Hypothalamus (tissue), 51 donors: ENCODE measurements at regions not wholly inside any gene's neighbourhood (a gene's known extent, or its start where the extent isn't known, plus 50 kb on each side); places are given as distances from the start of the nearest gene placed in this dataset.
"Not testable (repeated sequence)": the region's sequence is repeated elsewhere in the genome, so short reads cannot be mapped to it uniquely, and the experiment has no call there.

Source experiments
- DNase-seq, 51 donors: peaks; one replicate each; lab custom pipeline; 2025; lab: John Stamatoyannopoulos, UW

- DNase-seq: not testable (repeated sequence)
These were observed 506.6 kb downstream of the RPIA start for GRCh38 chr2:89198026-89198425.

GRCh38 chr2:89199453-89200246 lies 508.2 kb downstream of the RPIA start:
- not testable (repeated sequence) for DNase-seq

DNA sequence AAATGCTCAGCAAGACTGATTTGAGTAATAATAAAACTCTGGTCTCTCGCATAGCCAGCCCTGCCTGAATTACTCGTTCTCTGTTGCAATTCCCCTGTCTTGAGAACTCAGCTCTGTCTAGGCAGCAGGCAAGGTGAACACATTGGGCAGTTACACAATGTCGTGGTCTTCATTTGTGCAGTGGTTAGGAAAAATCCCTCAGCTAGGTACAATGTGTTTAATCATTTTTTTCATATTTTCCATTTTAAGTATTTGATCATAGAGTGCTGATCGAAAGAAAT lies 508.7 kb downstream of the RPIA start:
- DNase-seq: not testable (repeated sequence)

GRCh38 chr2:89202518-89202917 lies 511.0 kb downstream of the RPIA start:
- not testable (repeated sequence) for DNase-seq

DNA sequence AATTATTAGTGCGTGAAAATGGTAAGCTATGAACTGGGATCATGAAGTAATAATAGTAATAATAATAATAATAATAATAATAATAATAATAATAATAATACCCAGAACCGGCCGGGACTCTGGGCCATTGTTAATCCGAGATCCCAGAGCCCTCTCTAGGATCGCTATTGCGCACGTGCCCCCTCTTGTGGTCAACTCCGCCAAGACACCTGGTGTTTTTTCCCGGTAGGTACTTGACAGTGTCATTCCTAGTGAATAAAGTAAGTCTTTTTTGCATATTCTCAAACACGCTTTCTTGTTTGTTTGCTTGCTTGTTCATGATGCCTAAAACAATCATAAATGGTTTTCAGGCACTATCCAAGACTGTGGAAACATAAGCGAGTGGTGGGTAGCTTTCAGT lies 513.7 kb downstream of the RPIA start:
- peak in 7 of 51 donors; percentile 4 to 15 (median 6) for DNase-seq

DNA sequence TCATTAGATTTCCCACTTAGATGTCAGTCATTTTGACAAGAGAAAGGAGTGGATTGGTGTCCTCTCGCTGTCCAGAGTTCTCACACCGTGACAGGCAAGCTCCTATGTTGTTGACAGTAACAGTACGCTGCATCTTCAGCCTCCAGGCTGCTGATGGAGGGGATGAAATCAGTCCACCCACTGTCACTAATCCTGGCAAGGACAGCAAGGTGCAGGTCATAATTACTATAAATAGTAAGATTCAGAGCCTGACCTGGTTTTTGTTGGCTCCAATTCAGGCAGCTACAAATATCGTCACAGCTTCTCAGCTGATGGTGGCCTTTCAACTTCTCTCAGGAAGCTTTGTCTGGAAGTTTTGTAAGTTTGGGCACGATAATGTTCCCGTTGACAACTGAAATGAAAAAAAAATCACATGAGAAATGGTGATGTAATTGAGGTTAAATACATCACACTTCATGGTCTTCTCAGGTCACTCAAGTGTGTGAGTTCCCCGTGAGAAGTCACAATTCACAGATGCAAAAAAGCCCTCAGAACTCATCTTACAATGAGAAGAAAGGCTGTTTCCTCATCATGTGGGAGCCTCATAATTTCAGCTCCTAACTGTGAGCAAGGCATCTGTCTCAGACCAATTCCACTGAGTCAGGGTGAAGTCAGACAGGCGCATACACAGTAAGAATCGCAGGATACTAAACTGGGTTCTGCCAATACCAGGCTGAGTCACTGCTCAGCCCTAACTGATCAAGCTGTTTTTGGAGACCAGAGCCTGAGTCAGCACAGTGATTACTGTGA lies 516.9 kb downstream of the RPIA start:
- peak in 1 of 51 donors; percentile 21 for DNase-seq

DNA sequence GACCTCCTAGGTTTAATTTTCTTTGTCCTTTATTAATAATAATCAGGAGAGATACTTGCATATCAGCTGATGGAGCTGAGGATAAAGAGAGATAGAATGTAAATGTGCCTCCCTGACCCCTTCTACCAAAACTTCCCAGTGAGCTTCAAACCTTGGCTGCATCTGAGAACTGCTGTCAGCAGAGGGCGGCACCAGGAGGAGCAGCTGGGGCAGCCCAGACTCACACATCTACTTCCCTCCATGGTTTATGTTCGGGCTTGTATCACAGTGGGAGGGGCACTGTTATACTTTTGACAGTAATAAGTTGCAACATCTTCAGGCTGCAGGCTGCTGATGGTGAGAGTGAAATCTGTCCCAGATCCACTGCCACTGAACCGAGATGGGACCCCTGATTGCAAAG lies 521.7 kb downstream of the RPIA start:
- peak in 10 of 51 donors; percentile 1 to 14 (median 4) for DNase-seq

GRCh38 chr2:89213811-89214210 lies 522.3 kb downstream of the RPIA start:
- not testable (repeated sequence) for DNase-seq

DNA sequence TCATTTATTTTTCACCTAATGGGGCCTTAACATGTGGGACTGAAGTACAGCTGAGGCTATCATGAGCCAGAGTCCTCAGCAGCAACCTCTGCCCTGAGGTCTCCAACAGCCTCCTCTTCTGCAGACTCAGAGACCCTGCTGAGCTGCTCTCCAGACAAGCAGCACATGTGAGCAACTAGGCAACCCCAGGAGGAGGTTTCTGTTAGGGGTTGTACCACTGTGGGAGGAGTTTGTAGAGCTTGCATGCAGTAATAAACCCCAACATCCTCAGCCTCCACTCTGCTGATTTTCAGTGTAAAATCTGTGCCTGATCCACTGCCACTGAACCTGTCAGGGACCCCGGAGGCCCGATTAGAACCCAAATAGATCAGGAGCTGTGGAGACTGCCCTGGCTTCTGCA lies 530.0 kb downstream of the RPIA start:
- DNase-seq: not testable (repeated sequence)

DNA sequence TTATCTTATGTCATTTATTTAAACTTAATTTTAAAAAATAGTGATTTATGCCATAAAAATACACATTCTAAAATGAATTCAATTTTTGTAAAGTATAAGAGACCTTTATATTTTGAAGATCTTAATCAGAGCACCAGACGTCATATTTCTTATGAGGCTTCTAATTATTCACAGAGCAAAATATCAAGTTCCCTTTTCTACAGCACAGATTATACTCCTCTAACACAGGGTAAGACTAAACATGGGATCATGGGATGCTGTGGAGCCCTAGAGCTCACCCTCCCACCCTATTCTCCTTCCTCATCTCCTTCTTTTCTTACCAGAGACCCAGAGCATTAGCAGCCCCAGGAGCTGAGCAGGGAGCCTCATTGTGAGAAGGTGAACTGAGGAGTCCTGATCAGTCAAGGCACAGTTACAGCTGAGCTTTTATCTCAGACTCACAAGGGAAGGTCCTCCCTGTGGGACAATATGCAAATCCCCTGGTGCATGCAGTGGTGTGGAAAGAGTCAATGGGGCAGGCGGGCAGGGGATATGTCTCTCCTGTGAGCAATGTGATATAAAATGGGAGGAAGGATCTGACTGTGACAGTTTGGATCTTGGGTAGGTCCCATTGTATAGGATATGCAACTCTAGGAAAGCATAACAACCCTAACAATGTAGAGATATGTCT lies 530.7 kb downstream of the RPIA start:
- not testable (repeated sequence) for DNase-seq

- not testable (repeated sequence) for DNase-seq
These were observed 533.3 kb downstream of the RPIA start for GRCh38 chr2:89224803-89225202.

- DNase-seq: not testable (repeated sequence)
These were observed 538.5 kb downstream of the RPIA start for GRCh38 chr2:89229979-89230378.

DNA sequence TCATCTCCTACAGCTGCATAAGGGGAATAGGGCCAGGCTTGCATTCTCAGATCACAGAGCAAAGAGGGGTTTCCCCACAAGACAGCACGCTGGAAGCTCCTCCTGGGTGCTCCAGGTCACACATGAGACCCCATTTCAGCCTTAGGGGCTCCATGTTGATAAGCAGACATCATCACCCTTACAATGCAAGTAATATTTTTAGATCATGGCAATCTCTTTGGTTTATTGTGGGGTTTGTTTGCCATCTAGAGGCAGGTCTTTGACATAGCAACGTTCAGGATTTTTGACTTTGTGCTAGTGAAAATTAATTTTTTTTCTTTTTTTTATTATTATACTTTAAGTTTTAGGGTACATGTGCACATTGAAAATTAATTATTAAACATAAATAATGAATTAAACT lies 539.8 kb downstream of the RPIA start:
- DNase-seq: not testable (repeated sequence)

GRCh38 chr2:89233931-89234330 lies 542.5 kb downstream of the RPIA start:
- not testable (repeated sequence) for DNase-seq

DNA sequence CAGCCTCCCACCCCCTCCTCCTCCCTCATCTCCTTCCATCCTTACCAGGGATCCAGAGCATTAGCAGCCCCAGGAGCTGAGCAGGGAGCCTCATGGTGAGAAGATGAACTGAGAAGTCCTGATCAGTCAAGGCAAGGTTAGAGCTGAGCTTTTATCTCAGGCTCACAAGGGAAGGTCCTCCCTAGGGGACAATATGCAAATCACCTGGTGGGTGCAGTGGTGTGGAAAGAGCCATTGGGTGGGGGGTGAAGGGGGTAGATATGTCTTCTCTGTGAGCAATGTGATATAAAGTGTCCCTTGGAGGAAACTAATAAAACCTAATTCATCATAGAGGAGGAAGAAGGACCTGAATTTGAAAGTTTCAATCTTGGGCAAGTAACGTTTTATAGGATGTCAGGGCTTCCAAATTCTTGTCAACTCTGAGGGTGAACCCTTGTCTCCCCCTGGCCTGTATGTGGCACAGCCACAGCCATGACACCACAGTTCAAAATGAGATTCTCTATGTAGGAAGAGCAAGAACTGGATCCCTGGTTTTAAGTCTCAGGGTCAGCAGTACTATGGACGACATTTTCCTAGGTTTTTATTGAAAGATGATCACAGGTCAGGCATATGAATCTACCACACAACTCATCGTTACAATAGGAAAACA lies 543.5 kb downstream of the RPIA start:
- not testable (repeated sequence) for DNase-seq

GRCh38 chr2:89236832-89237450 lies 545.5 kb downstream of the RPIA start:
- DNase-seq: not testable (repeated sequence)

DNA sequence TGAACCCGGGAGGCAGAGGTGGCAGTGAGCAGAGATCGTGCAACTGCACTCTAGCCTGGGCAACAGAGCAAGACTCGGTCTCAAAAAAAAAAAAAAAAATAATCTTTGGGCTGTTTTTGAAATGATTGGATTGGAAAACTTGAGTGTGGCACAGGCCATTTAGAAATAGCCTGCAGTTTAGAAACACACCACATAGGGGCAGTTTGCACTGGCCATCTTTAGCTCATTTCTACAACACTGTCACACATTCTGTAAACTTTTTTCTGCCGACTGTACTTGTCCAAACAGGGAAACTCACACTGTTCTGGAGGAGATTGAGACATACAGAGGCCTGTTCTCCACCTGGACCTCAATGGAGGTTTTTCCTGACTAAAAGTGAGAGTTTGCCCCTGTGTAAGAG lies 546.3 kb downstream of the RPIA start:
- DNase-seq: not testable (repeated sequence)

- not testable (repeated sequence) for DNase-seq
These were observed 551.7 kb downstream of the RPIA start for GRCh38 chr2:89243114-89243700.

- not testable (repeated sequence) for DNase-seq
These were observed 552.9 kb downstream of the RPIA start for GRCh38 chr2:89244407-89244806.

GRCh38 chr2:89245478-89245877 lies 554.0 kb downstream of the RPIA start:
- not testable (repeated sequence) for DNase-seq
